ENCODE measurements at regions not wholly inside any gene's neighbourhood (a gene's known extent, or its start where the extent isn't known, plus 50 kb on each side); places are given as distances from the start of the nearest gene placed in this dataset.

DNA sequence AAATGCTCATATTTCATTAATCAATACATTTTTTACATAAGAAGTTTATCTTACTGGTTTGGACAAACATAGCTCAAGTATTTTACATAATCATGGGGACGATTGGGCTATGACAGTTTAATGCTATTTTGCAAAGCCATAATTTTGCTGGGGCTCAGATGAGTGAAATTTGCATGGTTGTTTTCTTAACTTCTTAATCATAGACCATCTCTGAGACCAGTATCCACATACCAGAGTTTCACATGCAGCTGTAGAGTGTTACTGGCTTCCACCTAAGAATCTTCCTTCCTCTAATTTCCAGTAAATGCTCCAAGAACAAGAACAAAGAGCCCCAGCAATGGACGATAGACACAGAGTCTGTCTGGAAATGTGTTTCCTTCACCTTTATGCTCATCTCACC is 303.0 kb upstream of the TMEM132C start:
- H3K36me3 ChIP-seq: no peaks in the 10 kb centered on the region

DNA sequence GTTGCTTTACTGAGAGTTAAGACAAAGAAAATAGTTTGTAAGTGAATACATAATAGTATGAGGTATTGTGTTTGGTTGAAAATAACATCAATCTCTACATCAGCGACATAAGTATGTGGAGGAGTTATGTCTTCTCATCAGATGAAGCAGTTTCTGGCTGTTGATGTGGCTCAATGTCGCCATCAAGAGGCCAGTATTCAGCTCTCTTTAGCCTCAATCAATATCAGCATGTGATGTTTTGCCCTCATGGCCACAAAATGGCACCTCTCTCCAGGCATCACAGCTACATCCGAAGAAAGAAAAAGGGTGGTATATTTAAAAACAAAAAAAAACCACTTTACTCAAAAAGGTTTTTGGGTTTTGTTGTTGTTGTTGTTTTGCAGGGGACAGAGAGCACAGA is 302.3 kb upstream of the TMEM132C start:
- no peak overlapping the region for H3K4me3 ChIP-seq
- DNase-seq: no peak
- intact Hi-C loops (cut with DNase I; ENCODE audit: low total_unique reads): no loop called here
- WGBS, 5 donors: 66 to 85% (median 74%) methylated on average over 3 of the region's 3 CpGs
- H3K9me3 ChIP-seq: peaks cover 0 to 28% (median 14%) of the 10 kb centered on the region in 8 donors
- no peaks in the 10 kb centered on the region for H3K27me3 ChIP-seq (replicated peaks in 1 of 7)
- no peaks in the 10 kb centered on the region for H3K36me3 ChIP-seq
- H3K27ac ChIP-seq: no peak overlapping the region
- TF ChIP-seq POLR2A (IDR thresholded peaks at IDR 0.05) (no peak), POLR2AphosphoS5 (IDR thresholded peaks at IDR 0.05) (no peak)
- TF ChIP-seq, protein P1, sequence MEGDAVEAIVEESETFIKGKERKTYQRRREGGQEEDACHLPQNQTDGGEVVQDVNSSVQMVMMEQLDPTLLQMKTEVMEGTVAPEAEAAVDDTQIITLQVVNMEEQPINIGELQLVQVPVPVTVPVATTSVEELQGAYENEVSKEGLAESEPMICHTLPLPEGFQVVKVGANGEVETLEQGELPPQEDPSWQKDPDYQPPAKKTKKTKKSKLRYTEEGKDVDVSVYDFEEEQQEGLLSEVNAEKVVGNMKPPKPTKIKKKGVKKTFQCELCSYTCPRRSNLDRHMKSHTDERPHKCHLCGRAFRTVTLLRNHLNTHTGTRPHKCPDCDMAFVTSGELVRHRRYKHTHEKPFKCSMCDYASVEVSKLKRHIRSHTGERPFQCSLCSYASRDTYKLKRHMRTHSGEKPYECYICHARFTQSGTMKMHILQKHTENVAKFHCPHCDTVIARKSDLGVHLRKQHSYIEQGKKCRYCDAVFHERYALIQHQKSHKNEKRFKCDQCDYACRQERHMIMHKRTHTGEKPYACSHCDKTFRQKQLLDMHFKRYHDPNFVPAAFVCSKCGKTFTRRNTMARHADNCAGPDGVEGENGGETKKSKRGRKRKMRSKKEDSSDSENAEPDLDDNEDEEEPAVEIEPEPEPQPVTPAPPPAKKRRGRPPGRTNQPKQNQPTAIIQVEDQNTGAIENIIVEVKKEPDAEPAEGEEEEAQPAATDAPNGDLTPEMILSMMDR (IDR thresholded peaks at IDR 0.05 in 8 of 11, conservative IDR thresholded peaks at IDR 0.05 in 3 of 11): no peak
- no peaks in the 10 kb centered on the region for H3K4me1 ChIP-seq

More for the DNA sequence above, 303.0 kb upstream of the TMEM132C start:
- Histone ChIP-seq H3K27me3 (replicated peaks in 1 of 7) (no peaks in the 10 kb centered on the region), H3K27ac (no peak overlapping the region), H3K4me1 (no peaks in the 10 kb centered on the region), H3K9me3 (peaks cover 0 to 28% (median 14%) of the 10 kb centered on the region in 8 donors), H3K4me3 (no peak overlapping the region)
- TF ChIP-seq POLR2A (IDR thresholded peaks at IDR 0.05): no peak
- TF ChIP-seq, protein P1 (IDR thresholded peaks at IDR 0.05 in 8 of 11, conservative IDR thresholded peaks at IDR 0.05 in 3 of 11): no peak
- no peak for TF ChIP-seq POLR2AphosphoS5 (IDR thresholded peaks at IDR 0.05)
- intact Hi-C loops (cut with DNase I; ENCODE audit: low total_unique reads): no loop called here
- DNase-seq: no peak
- 71 to 75% (median 72%) methylated on average over 2 of the region's 2 CpGs for WGBS, 5 donors

DNA sequence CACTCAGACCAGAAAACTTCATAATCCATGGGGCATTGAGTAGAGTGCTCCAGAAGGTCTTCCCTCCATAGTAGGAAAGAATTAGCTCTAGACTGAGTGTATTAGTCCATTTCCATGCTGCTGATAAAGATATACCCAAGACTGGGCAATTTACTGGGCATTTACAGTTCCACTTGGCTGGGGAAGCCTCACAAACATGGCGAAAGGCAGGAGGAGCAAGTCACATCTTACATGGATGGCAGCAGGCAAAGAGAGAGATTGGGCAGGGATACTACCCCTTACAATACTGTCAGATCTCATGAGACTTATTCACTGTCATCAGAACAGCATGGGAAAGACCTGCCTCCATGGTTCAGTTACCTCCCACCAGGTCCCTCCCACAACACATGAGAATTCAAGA is 300.6 kb upstream of the TMEM132C start:
- 81 to 100% (median 91%) methylated on average over 1 of the region's 1 CpG for WGBS, 5 donors
- no peak for DNase-seq
- intact Hi-C loops (cut with DNase I; ENCODE audit: low total_unique reads): no loop called here
- H3K36me3 ChIP-seq: no peaks in the 10 kb centered on the region
- H3K27me3 ChIP-seq (replicated peaks in 1 of 7): no peaks in the 10 kb centered on the region
- TF ChIP-seq POLR2AphosphoS5 (IDR thresholded peaks at IDR 0.05) (no peak), POLR2A (IDR thresholded peaks at IDR 0.05) (no peak)
- TF ChIP-seq, protein P1 (IDR thresholded peaks at IDR 0.05 in 8 of 11, conservative IDR thresholded peaks at IDR 0.05 in 3 of 11): no peak
- no peak overlapping the region for H3K4me3 ChIP-seq
- no peak overlapping the region for H3K27ac ChIP-seq
- peaks cover 0 to 28% (median 14%) of the 10 kb centered on the region in 8 donors for H3K9me3 ChIP-seq
- no peaks in the 10 kb centered on the region for H3K4me1 ChIP-seq

DNA sequence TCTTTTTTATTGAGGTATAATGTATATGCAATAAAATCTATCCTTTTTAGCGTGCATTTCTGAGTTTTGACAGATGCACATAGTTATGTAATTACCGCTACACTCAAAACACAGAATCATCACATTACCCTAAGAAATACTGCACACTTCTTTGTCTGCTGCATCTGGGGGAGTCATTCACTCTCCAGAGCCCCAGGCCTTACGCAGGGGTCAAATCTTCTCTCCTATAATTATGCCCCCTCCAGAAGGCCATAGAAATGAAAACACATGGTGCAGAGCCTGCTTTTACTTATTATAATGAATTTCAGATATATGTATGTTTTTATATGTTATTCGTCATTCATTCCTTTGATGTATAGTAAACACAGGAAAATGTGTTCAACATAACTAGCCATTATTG is 296.5 kb upstream of the TMEM132C start:
- Histone ChIP-seq H3K9me3 (peaks cover 0 to 28% (median 18%) of the 10 kb centered on the region in 8 donors), H3K4me3 (no peak overlapping the region), H3K27ac (no peak overlapping the region), H3K27me3 (replicated peaks in 1 of 7) (no peaks in the 10 kb centered on the region), H3K36me3 (no peaks in the 10 kb centered on the region), H3K4me1 (no peaks in the 10 kb centered on the region)
- intact Hi-C loops (cut with DNase I; ENCODE audit: low total_unique reads): no loop called here
- no peak for DNase-seq
- TF ChIP-seq POLR2AphosphoS5 (IDR thresholded peaks at IDR 0.05): no peak
- TF ChIP-seq POLR2A (IDR thresholded peaks at IDR 0.05): no peak
- TF ChIP-seq, protein P1 (IDR thresholded peaks at IDR 0.05 in 8 of 11, conservative IDR thresholded peaks at IDR 0.05 in 3 of 11): no peak
- 59 to 72% (median 64%) methylated on average over 4 of the region's 4 CpGs for WGBS, 5 donors
